MM.1S (cell line): ENCODE measurements at regions not wholly inside any gene's neighbourhood (a gene's known extent, or its start where the extent isn't known, plus 50 kb on each side); places are given as distances from the start of the nearest gene placed in this dataset.

Source experiments
- DNase-seq: peaks from one replicate; pipeline ENCODE4 v3.0.0-alpha.2; 2015
- H2AFZ ChIP-seq: fragments of 300-600 bp; sonication (generic); 2 replicates; pipeline ENCODE4 v1.6.0; 2016; ENCODE audit warnings: antibody characterized with exemption, low read length
- H3F3A ChIP-seq: fragments of 300-600 bp; sonication (generic); 2 replicates; pipeline ENCODE4 v1.6.1; 2016; ENCODE audit warnings: mild to moderate bottlenecking, antibody characterized with exemption, low read length, moderate library complexity, mixed read lengths; ENCODE audit not compliant: insufficient read depth
- H3K27ac ChIP-seq: fragments of 300-600 bp; sonication (generic); 2 replicates; pipeline ENCODE4 v1.5.1; 2016; ENCODE audit warnings: mild to moderate bottlenecking, low read length
- H3K27me3 ChIP-seq: fragments of 300-600 bp; sonication (generic); replicated peaks from 2 replicates; pipeline ENCODE4 v1.6.0; 2016; ENCODE audit warnings: low read length; ENCODE audit not compliant: insufficient read depth
- H3K36me3 ChIP-seq: fragments of 300-600 bp; sonication (generic); replicated peaks from 2 replicates; pipeline ENCODE4 v1.6.1; 2016; ENCODE audit warnings: mild to moderate bottlenecking, low read length, mixed read lengths; ENCODE audit not compliant: insufficient read depth
- H3K4me1 ChIP-seq: fragments of 300-600 bp; sonication (generic); 2 replicates; pipeline ENCODE4 v1.6.1; 2016; ENCODE audit warnings: low read length, mixed read lengths
- H3K4me2 ChIP-seq: fragments of 300-600 bp; sonication (generic); 2 replicates; pipeline ENCODE4 v1.6.0; 2016; ENCODE audit warnings: low read depth, low read length
- H3K4me3 ChIP-seq: fragments of 300-600 bp; sonication (generic); 2 replicates; pipeline ENCODE4 v1.5.1; 2016; ENCODE audit warnings: low read length, mixed read lengths
- H3K79me2 ChIP-seq: fragments of 300-600 bp; sonication (generic); 2 replicates; pipeline ENCODE4 v1.6.1; 2016; ENCODE audit warnings: mixed run types, low read length, mixed read lengths
- H3K9ac ChIP-seq: fragments of 300-600 bp; sonication (generic); 2 replicates; pipeline ENCODE4 v1.6.1; 2016; ENCODE audit warnings: low read length, mixed read lengths
- H3K9me2 ChIP-seq: fragments of 300-600 bp; sonication (generic); replicated peaks from 2 replicates; pipeline ENCODE4 v1.6.1; 2016; ENCODE audit warnings: mild to moderate bottlenecking, low read length, mixed read lengths; ENCODE audit not compliant: insufficient read depth
- H3K9me3 ChIP-seq: fragments of 300-600 bp; sonication (generic); replicated peaks from 2 replicates; pipeline ENCODE4 v1.6.1; 2016; ENCODE audit warnings: mild to moderate bottlenecking, low read length, mixed read lengths; ENCODE audit not compliant: insufficient read depth
- H4K20me1 ChIP-seq: fragments of 300-600 bp; sonication (generic); 2 replicates; pipeline ENCODE4 v1.6.1; 2016; ENCODE audit warnings: mild to moderate bottlenecking, low read length, moderate library complexity, mixed read lengths; ENCODE audit not compliant: insufficient read depth
- CTCF ChIP-seq: fragments of 300-600 bp; sonication (generic); IDR thresholded peaks from 2 replicates; pipeline ENCODE4 v1.5.1; 2016; ENCODE audit warnings: antibody characterized with exemption, low read length, mixed read lengths
- EZH2 ChIP-seq: fragments of 300-600 bp; sonication (generic); optimal IDR thresholded peaks from 2 replicates; pipeline ENCODE3; 2017; ENCODE audit warnings: low read depth, mild to moderate bottlenecking, antibody characterized with exemption, low read length, mixed read lengths
- EZH2phosphoT487 ChIP-seq: fragments of 300-600 bp; sonication (generic); IDR thresholded peaks from 2 replicates; pipeline ENCODE4 v1.6.1; 2018; ENCODE audit warnings: antibody characterized with exemption, low read length

- H2AFZ ChIP-seq, result no peak overlapping the region
Observed at GRCh38 chr3:145849115-145849514, 311.9 kb downstream of the PLOD2 start.

GRCh38 chr3:145854499-145854898, 306.5 kb downstream of the PLOD2 start:
- Histone ChIP-seq H3K27me3 (no peaks in the 10 kb centered on the region), H3K36me3 (no peaks in the 10 kb centered on the region), H3K4me3 (no peak overlapping the region), H3F3A (no peaks in the 10 kb centered on the region), H2AFZ (no peak overlapping the region), H3K4me2 (no peak overlapping the region), H3K79me2 (no peaks in the 10 kb centered on the region), H4K20me1 (no peaks in the 10 kb centered on the region), H3K9me2 (no peaks in the 10 kb centered on the region), H3K27ac (no peak overlapping the region), H3K4me1 (no peaks in the 10 kb centered on the region), H3K9ac (no peak overlapping the region), H3K9me3 (no peaks in the 10 kb centered on the region)
- TF ChIP-seq EZH2, result no peak
- TF ChIP-seq CTCF, result no peak
- no peak for TF ChIP-seq EZH2phosphoT487
- DNase-seq, result no peak

More at GRCh38 chr3:145849115-145849514, 311.9 kb downstream of the PLOD2 start:
- Histone ChIP-seq H4K20me1 (no peaks in the 10 kb centered on the region), H3K9ac (no peak overlapping the region), H3K36me3 (no peaks in the 10 kb centered on the region), H3K9me3 (no peaks in the 10 kb centered on the region), H3K27me3 (no peaks in the 10 kb centered on the region), H3K9me2 (no peaks in the 10 kb centered on the region), H3K4me2 (no peak overlapping the region), H3K27ac (no peak overlapping the region), H3K4me1 (no peaks in the 10 kb centered on the region), H3K4me3 (no peak overlapping the region), H3F3A (no peaks in the 10 kb centered on the region), H3K79me2 (no peaks in the 10 kb centered on the region)
- DNase-seq, result no peak
- TF ChIP-seq EZH2 (no peak), EZH2phosphoT487 (no peak)

- H3K36me3 ChIP-seq, result no peaks in the 10 kb centered on the region
- H3K27me3 ChIP-seq, result no peaks in the 10 kb centered on the region
Observed at GRCh38 chr3:145857956-145858355, 303.0 kb downstream of the PLOD2 start.

More at GRCh38 chr3:145857956-145858355, 303.0 kb downstream of the PLOD2 start:
- Histone ChIP-seq H4K20me1 (no peaks in the 10 kb centered on the region), H3F3A (no peaks in the 10 kb centered on the region), H3K9ac (no peak overlapping the region), H2AFZ (no peak overlapping the region), H3K4me1 (no peaks in the 10 kb centered on the region), H3K9me2 (no peaks in the 10 kb centered on the region), H3K4me2 (no peak overlapping the region), H3K4me3 (no peak overlapping the region), H3K27ac (no peak overlapping the region), H3K79me2 (no peaks in the 10 kb centered on the region), H3K9me3 (no peaks in the 10 kb centered on the region)
- no peak for DNase-seq
- TF ChIP-seq EZH2phosphoT487, result no peak
- TF ChIP-seq CTCF, result no peak
- TF ChIP-seq EZH2, result no peak
